Glutamatergic neuron (in vitro differentiated cells): ENCODE measurements at regions not wholly inside any gene's neighbourhood (a gene's known extent, or its start where the extent isn't known, plus 50 kb on each side); places are given as distances from the start of the nearest gene placed in this dataset.

Experiments used
- DNase-seq: peaks from one replicate; pipeline ENCODE4 v3.0.0; 2022
- H3K27ac Mint-ChIP-seq: one replicate; pipeline ENCODE4 v1.8.0; 2020; ENCODE audit warnings: mild to moderate bottlenecking, mixed read lengths, inconsistent platforms; ENCODE audit not compliant: unreplicated experiment
- H3K27me3 Mint-ChIP-seq: one replicate; pipeline ENCODE4 v1.8.0; 2020; ENCODE audit warnings: mild to moderate bottlenecking, moderate library complexity, mixed read lengths, inconsistent platforms; ENCODE audit not compliant: unreplicated experiment
- H3K36me3 Mint-ChIP-seq: one replicate; pipeline ENCODE4 v1.8.0; 2020; ENCODE audit warnings: mild to moderate bottlenecking, mixed read lengths, inconsistent platforms; ENCODE audit not compliant: unreplicated experiment
- H3K4me1 Mint-ChIP-seq: one replicate; pipeline ENCODE4 v1.8.0; 2020; ENCODE audit warnings: mild to moderate bottlenecking, low read depth, mixed read lengths, inconsistent platforms; ENCODE audit not compliant: unreplicated experiment
- H3K4me3 Mint-ChIP-seq: one replicate; pipeline ENCODE4 v1.8.0; 2020; ENCODE audit warnings: mild to moderate bottlenecking, mixed read lengths, inconsistent platforms; ENCODE audit not compliant: unreplicated experiment
- H3K9me3 Mint-ChIP-seq: one replicate; pipeline ENCODE4 v1.8.0; 2020; ENCODE audit warnings: mild to moderate bottlenecking, moderate library complexity, mixed read lengths, inconsistent platforms; ENCODE audit not compliant: unreplicated experiment
- CTCF ChIP-seq: fragments of 200-600 bp; sonication (generic); IDR thresholded peaks from one replicate; pipeline ENCODE4 v1.5.0; 2021; ENCODE audit not compliant: partially characterized antibody, unreplicated experiment

DNA sequence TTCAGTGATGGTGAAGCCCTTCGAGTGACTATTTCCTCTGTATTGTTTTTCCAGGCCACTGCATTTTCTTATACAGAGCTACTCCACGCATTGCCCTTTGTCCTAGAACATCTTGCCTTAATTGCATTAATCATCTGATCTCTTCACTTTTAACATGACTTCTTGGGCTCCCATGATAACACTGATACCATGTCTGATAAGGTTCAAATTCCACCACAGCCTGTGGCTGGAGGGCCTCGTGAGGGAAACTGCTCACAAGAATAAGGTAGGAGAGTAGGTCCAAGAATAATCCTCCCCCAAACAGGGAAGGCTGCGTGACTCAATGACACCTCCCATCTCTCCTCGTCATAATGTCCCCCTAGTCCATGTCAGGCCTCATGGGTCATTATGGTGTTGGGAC is 165.5 kb upstream of the ECI2 start:
- Mint-ChIP-seq H3K4me1 (no peaks in the 10 kb centered on the region), H3K27ac (no peak overlapping the region), H3K36me3 (peaks cover 20% of the 10 kb centered on the region), H3K4me3 (no peak overlapping the region), H3K27me3 (peaks cover 2% of the 10 kb centered on the region), H3K9me3 (peaks cover 3% of the 10 kb centered on the region)
- DNase-seq: no peak
- TF ChIP-seq CTCF: no peak

GRCh38 chr6:4299476-4299875 is 164.1 kb upstream of the ECI2 start:
- peaks cover 2% of the 10 kb centered on the region for H3K27me3 Mint-ChIP-seq
- DNase-seq: no peak

DNA sequence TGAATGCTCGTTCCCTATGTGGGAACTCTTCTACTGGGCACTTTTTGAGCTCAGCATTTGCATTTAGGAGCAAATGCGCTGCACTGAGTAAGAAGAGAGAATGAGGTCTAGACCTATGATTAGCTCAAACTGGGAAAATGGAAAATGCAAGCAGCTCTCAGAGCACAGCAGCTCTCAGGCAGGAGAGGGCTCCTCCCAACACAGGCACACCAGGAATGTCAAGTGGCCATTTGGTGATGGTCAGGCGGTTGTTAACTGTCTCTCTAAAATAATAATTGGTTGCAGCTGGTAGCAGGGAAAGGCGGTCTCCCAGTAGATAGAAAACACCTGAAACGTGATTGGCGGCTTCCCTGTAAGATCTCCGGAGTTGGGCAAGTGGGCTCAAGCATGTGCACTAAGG is 162.0 kb upstream of the ECI2 start:
- Mint-ChIP-seq H3K4me3 (no peak overlapping the region), H3K27ac (no peak overlapping the region), H3K9me3 (peaks cover 3% of the 10 kb centered on the region), H3K4me1 (no peaks in the 10 kb centered on the region), H3K36me3 (peaks cover 20% of the 10 kb centered on the region), H3K27me3 (peaks cover 2% of the 10 kb centered on the region)
- no peak for DNase-seq
- no peak for TF ChIP-seq CTCF

More at GRCh38 chr6:4299476-4299875, 164.1 kb upstream of the ECI2 start:
- H3K4me1 Mint-ChIP-seq: no peaks in the 10 kb centered on the region
- H3K27ac Mint-ChIP-seq: no peak overlapping the region
- H3K9me3 Mint-ChIP-seq: peaks cover 3% of the 10 kb centered on the region
- no peak for TF ChIP-seq CTCF
- H3K4me3 Mint-ChIP-seq: no peak overlapping the region
- H3K36me3 Mint-ChIP-seq: peaks cover 20% of the 10 kb centered on the region

GRCh38 chr6:4296552-4296951 is 161.2 kb upstream of the ECI2 start:
- DNase-seq: no peak
- H3K27me3 Mint-ChIP-seq: peaks cover 2% of the 10 kb centered on the region
- peaks cover 20% of the 10 kb centered on the region for H3K36me3 Mint-ChIP-seq
- H3K27ac Mint-ChIP-seq: no peak overlapping the region
- H3K9me3 Mint-ChIP-seq: peaks cover 3% of the 10 kb centered on the region
- no peaks in the 10 kb centered on the region for H3K4me1 Mint-ChIP-seq
- no peak overlapping the region for H3K4me3 Mint-ChIP-seq
- TF ChIP-seq CTCF: no peak

DNA sequence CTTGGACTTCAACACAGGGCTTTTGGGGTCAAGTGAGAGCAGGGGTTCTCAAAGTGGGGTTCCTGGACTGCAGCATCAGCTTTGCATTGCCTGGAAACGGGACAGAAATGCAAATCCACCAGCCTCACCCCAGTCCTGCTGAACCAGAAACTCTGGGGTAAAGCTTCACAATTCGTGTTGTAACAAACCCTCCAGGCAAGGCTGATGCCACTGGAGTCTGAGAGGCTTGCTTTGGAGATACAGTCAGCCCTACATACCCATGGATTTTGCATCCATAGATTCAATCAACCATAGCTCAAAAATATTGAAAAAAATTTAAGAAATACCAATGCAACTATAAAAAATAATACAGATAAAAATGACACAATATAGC is 160.4 kb upstream of the ECI2 start:
- H3K27ac Mint-ChIP-seq: no peak overlapping the region
- H3K9me3 Mint-ChIP-seq: peaks cover 3% of the 10 kb centered on the region
- DNase-seq: no peak
- H3K4me1 Mint-ChIP-seq: no peaks in the 10 kb centered on the region
- TF ChIP-seq CTCF: no peak
- peaks cover 2% of the 10 kb centered on the region for H3K27me3 Mint-ChIP-seq
- peaks cover 16% of the 10 kb centered on the region for H3K36me3 Mint-ChIP-seq
- H3K4me3 Mint-ChIP-seq: no peak overlapping the region
